ENCODE measurements at regions not wholly inside any gene's neighbourhood (a gene's known extent, or its start where the extent isn't known, plus 50 kb on each side); places are given as distances from the start of the nearest gene placed in this dataset.

- Mint-ChIP-seq H3K27ac (no peak overlapping the region), H3K36me3 (ENCODE audit: low read depth) (no peaks in the 10 kb centered on the region), H3K4me3 (no peak overlapping the region), H3K4me1 (peaks cover 11% of the 10 kb centered on the region), H3K9me3 (no peaks in the 10 kb centered on the region), H3K27me3 (ENCODE audit: low read depth) (peaks cover 3% of the 10 kb centered on the region)
- no peak for TF ChIP-seq CTCF (IDR thresholded peaks at IDR 0.05; ENCODE audit: unreplicated experiment in 3 of 3)
Observed at GRCh38 chr6:21396313-21396712, 197.2 kb upstream of the SOX4 start.

- no peaks in the 10 kb centered on the region for H3K36me3 Mint-ChIP-seq (ENCODE audit: low read depth)
- no peak overlapping the region for H3K4me3 Mint-ChIP-seq
- no peak overlapping the region for H3K27ac Mint-ChIP-seq
- H3K9me3 Mint-ChIP-seq: no peaks in the 10 kb centered on the region
- peaks cover 6% of the 10 kb centered on the region for H3K4me1 Mint-ChIP-seq
- H3K27me3 Mint-ChIP-seq (ENCODE audit: low read depth): no peaks in the 10 kb centered on the region
- TF ChIP-seq CTCF (IDR thresholded peaks at IDR 0.05; ENCODE audit: unreplicated experiment in 3 of 3): no peak
Observed at GRCh38 chr6:21398741-21399325, 194.7 kb upstream of the SOX4 start.

GRCh38 chr6:21402368-21402767 is 191.2 kb upstream of the SOX4 start:
- TF ChIP-seq CTCF (IDR thresholded peaks at IDR 0.05; ENCODE audit: unreplicated experiment in 3 of 3): no peak
- H3K27ac Mint-ChIP-seq: no peak overlapping the region
- H3K36me3 Mint-ChIP-seq (ENCODE audit: low read depth): no peaks in the 10 kb centered on the region
- no peak overlapping the region for H3K4me3 Mint-ChIP-seq
- H3K4me1 Mint-ChIP-seq: no peaks in the 10 kb centered on the region
- H3K9me3 Mint-ChIP-seq: no peaks in the 10 kb centered on the region
- no peaks in the 10 kb centered on the region for H3K27me3 Mint-ChIP-seq (ENCODE audit: low read depth)

GRCh38 chr6:21404577-21404976 is 189.0 kb upstream of the SOX4 start:
- peaks cover 4% of the 10 kb centered on the region for H3K27me3 Mint-ChIP-seq (ENCODE audit: low read depth)
- peaks cover 4% of the 10 kb centered on the region for H3K9me3 Mint-ChIP-seq
- H3K4me1 Mint-ChIP-seq: no peaks in the 10 kb centered on the region
- H3K4me3 Mint-ChIP-seq: no peak overlapping the region
- no peak overlapping the region for H3K27ac Mint-ChIP-seq
- TF ChIP-seq CTCF (IDR thresholded peaks at IDR 0.05; ENCODE audit: unreplicated experiment in 3 of 3): no peak
- no peaks in the 10 kb centered on the region for H3K36me3 Mint-ChIP-seq (ENCODE audit: low read depth)

GRCh38 chr6:21406316-21406715 is 187.2 kb upstream of the SOX4 start:
- Mint-ChIP-seq H3K9me3 (peaks cover 4% of the 10 kb centered on the region), H3K36me3 (ENCODE audit: low read depth) (no peaks in the 10 kb centered on the region)

More at GRCh38 chr6:21406316-21406715, 187.2 kb upstream of the SOX4 start:
- no peak overlapping the region for H3K4me3 Mint-ChIP-seq
- H3K4me1 Mint-ChIP-seq: no peaks in the 10 kb centered on the region
- TF ChIP-seq CTCF (IDR thresholded peaks at IDR 0.05; ENCODE audit: unreplicated experiment in 3 of 3): no peak
- H3K27ac Mint-ChIP-seq: no peak overlapping the region
- H3K27me3 Mint-ChIP-seq (ENCODE audit: low read depth): peaks cover 4% of the 10 kb centered on the region

Data from nephron (organoid).